ENCODE measurements at regions not wholly inside any gene's neighbourhood (a gene's known extent, or its start where the extent isn't known, plus 50 kb on each side); places are given as distances from the start of the nearest gene placed in this dataset.

DNA sequence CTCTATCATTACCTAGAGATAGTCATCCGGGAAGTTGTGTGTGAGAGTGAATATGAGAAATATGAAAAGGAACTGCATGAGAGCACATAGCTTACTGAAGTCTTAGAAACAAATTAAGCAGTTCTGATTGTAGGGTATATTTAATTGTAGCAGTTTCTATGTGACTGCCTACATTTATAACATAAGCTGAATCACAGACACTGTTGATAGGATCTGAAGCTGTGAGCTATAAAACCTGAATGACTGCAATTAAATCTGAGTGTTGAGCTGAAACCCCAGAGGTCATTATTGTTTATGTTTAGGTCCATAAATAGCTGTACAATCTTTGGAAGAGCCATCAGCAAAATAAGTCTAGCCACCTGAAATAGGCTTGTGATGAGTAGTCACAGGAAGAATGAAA, 210.1 kb upstream of the CXCL13 start (continued):
- TF ChIP-seq, protein P1, sequence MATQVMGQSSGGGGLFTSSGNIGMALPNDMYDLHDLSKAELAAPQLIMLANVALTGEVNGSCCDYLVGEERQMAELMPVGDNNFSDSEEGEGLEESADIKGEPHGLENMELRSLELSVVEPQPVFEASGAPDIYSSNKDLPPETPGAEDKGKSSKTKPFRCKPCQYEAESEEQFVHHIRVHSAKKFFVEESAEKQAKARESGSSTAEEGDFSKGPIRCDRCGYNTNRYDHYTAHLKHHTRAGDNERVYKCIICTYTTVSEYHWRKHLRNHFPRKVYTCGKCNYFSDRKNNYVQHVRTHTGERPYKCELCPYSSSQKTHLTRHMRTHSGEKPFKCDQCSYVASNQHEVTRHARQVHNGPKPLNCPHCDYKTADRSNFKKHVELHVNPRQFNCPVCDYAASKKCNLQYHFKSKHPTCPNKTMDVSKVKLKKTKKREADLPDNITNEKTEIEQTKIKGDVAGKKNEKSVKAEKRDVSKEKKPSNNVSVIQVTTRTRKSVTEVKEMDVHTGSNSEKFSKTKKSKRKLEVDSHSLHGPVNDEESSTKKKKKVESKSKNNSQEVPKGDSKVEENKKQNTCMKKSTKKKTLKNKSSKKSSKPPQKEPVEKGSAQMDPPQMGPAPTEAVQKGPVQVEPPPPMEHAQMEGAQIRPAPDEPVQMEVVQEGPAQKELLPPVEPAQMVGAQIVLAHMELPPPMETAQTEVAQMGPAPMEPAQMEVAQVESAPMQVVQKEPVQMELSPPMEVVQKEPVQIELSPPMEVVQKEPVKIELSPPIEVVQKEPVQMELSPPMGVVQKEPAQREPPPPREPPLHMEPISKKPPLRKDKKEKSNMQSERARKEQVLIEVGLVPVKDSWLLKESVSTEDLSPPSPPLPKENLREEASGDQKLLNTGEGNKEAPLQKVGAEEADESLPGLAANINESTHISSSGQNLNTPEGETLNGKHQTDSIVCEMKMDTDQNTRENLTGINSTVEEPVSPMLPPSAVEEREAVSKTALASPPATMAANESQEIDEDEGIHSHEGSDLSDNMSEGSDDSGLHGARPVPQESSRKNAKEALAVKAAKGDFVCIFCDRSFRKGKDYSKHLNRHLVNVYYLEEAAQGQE (IDR thresholded peaks at IDR 0.05; ENCODE audit: unreplicated experiment): no peak
- no peak for TF ChIP-seq POLR2AphosphoS5 (IDR thresholded peaks at IDR 0.05; ENCODE audit: low read depth)
- TF ChIP-seq ZNF114 (CRISPR knock-in tag; IDR thresholded peaks at IDR 0.05): no peak
- TF ChIP-seq, protein P2, sequence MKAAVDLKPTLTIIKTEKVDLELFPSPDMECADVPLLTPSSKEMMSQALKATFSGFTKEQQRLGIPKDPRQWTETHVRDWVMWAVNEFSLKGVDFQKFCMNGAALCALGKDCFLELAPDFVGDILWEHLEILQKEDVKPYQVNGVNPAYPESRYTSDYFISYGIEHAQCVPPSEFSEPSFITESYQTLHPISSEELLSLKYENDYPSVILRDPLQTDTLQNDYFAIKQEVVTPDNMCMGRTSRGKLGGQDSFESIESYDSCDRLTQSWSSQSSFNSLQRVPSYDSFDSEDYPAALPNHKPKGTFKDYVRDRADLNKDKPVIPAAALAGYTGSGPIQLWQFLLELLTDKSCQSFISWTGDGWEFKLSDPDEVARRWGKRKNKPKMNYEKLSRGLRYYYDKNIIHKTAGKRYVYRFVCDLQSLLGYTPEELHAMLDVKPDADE (IDR thresholded peaks at IDR 0.05): no peak
- TF ChIP-seq STAT1 (IDR thresholded peaks at IDR 0.05; ENCODE audit: unreplicated experiment): no peak
- no peak for TF ChIP-seq ZNF331 (CRISPR knock-in tag; IDR thresholded peaks at IDR 0.05; ENCODE audit: low read depth)

DNA sequence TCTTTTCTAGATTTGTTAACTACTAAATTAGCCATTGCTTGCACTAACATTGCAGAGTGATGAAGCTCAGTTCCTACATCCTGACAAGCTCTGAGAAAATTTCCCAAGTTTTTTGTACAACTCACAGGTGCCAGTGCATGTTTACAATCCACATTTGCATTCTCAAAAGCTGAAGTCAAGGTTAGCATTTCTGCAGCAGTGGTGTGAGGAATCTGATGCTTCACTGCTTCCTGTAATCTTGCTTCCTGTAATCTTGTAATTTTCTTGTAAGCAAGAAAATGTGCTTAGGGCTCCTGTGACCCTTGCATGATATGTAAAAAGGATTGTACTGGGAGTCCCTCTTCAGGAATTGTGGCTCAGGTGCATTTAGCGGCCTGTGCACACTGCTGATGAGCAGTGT, 207.4 kb upstream of the CXCL13 start:
- no peak overlapping the region for H3K4me2 ChIP-seq
- H3K4me3 ChIP-seq: no peak overlapping the region
- ATAC-seq (no peak), DNase-seq (ENCODE audit: low spot score) (no peak)
- no peaks in the 10 kb centered on the region for H3K27me3 ChIP-seq (ENCODE audit: insufficient read depth)
- H3K4me1 ChIP-seq (ENCODE audit: insufficient read depth): no peaks in the 10 kb centered on the region
- TF ChIP-seq EZH2phosphoT487 (IDR thresholded peaks at IDR 0.05; ENCODE audit: unreplicated experiment): no peak
- H3K4me3 Mint-ChIP-seq: no peak overlapping the region
- H3K9me2 ChIP-seq (ENCODE audit: insufficient read depth): no peaks in the 10 kb centered on the region
- H3K9me3 Mint-ChIP-seq: no peaks in the 10 kb centered on the region
- no peak overlapping the region for H3K27ac Mint-ChIP-seq
- no peak overlapping the region for H3K27ac ChIP-seq (ENCODE audit: low read depth)
- H3K27me3 Mint-ChIP-seq (ENCODE audit: insufficient read depth, low read depth, poor library complexity): peaks cover 6% of the 10 kb centered on the region
- H3K79me2 ChIP-seq (replicated peaks; ENCODE audit: insufficient read depth): no peaks in the 10 kb centered on the region
- peaks cover 2% of the 10 kb centered on the region; the same call in 1 of the 3 replicates for H3K4me1 Mint-ChIP-seq
- H2AFZ ChIP-seq: no peak overlapping the region
- H4K20me1 ChIP-seq (replicated peaks; ENCODE audit: insufficient read depth): no peaks in the 10 kb centered on the region
- no peaks in the 10 kb centered on the region for H3K36me3 ChIP-seq (ENCODE audit: insufficient read depth)
- H3F3A ChIP-seq (replicated peaks; ENCODE audit: low read depth): no peaks in the 10 kb centered on the region
- H3K36me3 Mint-ChIP-seq (ENCODE audit: low read depth): no peaks in the 10 kb centered on the region

DNA sequence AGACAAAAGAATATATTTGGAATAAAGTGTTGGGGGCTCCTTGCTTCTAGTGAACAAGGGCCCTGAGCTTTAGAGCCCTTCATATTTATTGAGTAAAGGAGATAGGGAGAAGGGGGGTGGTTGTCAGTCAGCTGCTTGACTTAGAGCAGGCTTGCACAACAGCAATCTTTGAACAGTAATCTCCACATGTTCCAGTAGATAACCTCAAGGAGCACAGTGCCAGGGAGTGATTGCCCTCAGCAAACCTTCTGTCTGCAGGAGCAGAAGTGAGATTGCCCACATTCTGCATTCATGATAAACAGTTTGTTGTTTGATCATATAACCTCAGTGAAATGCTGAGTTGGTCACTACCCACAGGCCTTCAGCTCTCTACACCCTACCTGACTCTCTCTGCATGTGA, 205.8 kb upstream of the CXCL13 start:
- Histone ChIP-seq H3F3A (replicated peaks; ENCODE audit: low read depth) (no peaks in the 10 kb centered on the region), H3K9me2 (ENCODE audit: insufficient read depth) (no peaks in the 10 kb centered on the region; the same call in 1 of the 2 replicates), H3K27me3 (ENCODE audit: insufficient read depth) (no peaks in the 10 kb centered on the region), H3K36me3 (ENCODE audit: insufficient read depth) (no peaks in the 10 kb centered on the region), H3K4me2 (no peak overlapping the region), H3K4me1 (ENCODE audit: insufficient read depth) (no peaks in the 10 kb centered on the region), H4K20me1 (replicated peaks; ENCODE audit: insufficient read depth) (no peaks in the 10 kb centered on the region), H3K4me3 (no peak overlapping the region), H3K27ac (ENCODE audit: low read depth) (no peak overlapping the region), H2AFZ (peak overlapping the region; percentile 43; the same call in 1 of the 2 replicates), H3K79me2 (replicated peaks; ENCODE audit: insufficient read depth) (no peaks in the 10 kb centered on the region)
- TF ChIP-seq EZH2phosphoT487 (IDR thresholded peaks at IDR 0.05; ENCODE audit: unreplicated experiment) (no peak), ZNF114 (CRISPR knock-in tag; IDR thresholded peaks at IDR 0.05) (no peak), POLR2AphosphoS5 (IDR thresholded peaks at IDR 0.05; ENCODE audit: low read depth) (no peak)
- TF ChIP-seq, protein P1 (IDR thresholded peaks at IDR 0.05; ENCODE audit: unreplicated experiment): no peak
- H3K27ac Mint-ChIP-seq: no peak overlapping the region
- peaks cover 2% of the 10 kb centered on the region; the same call in 1 of the 3 replicates for H3K4me1 Mint-ChIP-seq
- ATAC-seq (peak; percentile 56; the same call in 2 of the 3 replicates), DNase-seq (ENCODE audit: low spot score) (no peak)
- H3K36me3 Mint-ChIP-seq (ENCODE audit: low read depth): no peaks in the 10 kb centered on the region
- H3K9me3 Mint-ChIP-seq: no peaks in the 10 kb centered on the region
- H3K27me3 Mint-ChIP-seq (ENCODE audit: insufficient read depth, low read depth, poor library complexity): peaks cover 3% of the 10 kb centered on the region
- no peak overlapping the region for H3K4me3 Mint-ChIP-seq
